ENCODE measurements at regions not wholly inside any gene's neighbourhood (a gene's known extent, or its start where the extent isn't known, plus 50 kb on each side); places are given as distances from the start of the nearest gene placed in this dataset.

GRCh38 chr2:105458076-105458475 is 59.2 kb upstream of the FHL2 start:
- TF ChIP-seq CTCF (conservative IDR thresholded peaks at IDR 0.05; ENCODE audit: low read depth, low read length) (no peak), EZH2phosphoT487 (IDR thresholded peaks at IDR 0.05; ENCODE audit: borderline replicate concordance, low read length) (no peak), EZH2 (IDR thresholded peaks at IDR 0.05; ENCODE audit: low read length, unreplicated experiment) (no peak)

All from PC-3 (cell line).